ENCODE measurements at regions not wholly inside any gene's neighbourhood (a gene's known extent, or its start where the extent isn't known, plus 50 kb on each side); places are given as distances from the start of the nearest gene placed in this dataset.

DNA sequence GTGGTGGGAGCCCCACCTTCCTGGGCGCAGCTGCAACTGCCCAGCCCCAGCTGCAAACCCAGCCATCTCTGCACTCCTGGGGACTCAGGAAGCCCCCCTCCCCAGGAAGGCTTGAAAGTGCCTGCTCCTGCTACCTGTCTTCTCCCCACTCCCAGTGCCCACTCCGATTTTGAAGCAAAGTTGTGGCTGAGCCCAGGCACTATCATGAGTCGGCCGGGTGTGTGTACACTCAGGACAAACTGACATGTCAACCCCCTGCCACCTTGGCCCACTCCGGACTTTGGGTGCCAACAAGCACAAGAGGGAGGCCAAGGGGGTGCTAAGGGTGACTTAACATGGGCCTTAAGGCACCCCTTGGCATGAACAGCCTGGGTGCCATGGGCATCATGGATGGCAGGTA, 325.5 kb upstream of the PTGER4 start:
- no peak for TF ChIP-seq EP300 (IDR thresholded peaks at IDR 0.05)
- TF ChIP-seq, protein P1, sequence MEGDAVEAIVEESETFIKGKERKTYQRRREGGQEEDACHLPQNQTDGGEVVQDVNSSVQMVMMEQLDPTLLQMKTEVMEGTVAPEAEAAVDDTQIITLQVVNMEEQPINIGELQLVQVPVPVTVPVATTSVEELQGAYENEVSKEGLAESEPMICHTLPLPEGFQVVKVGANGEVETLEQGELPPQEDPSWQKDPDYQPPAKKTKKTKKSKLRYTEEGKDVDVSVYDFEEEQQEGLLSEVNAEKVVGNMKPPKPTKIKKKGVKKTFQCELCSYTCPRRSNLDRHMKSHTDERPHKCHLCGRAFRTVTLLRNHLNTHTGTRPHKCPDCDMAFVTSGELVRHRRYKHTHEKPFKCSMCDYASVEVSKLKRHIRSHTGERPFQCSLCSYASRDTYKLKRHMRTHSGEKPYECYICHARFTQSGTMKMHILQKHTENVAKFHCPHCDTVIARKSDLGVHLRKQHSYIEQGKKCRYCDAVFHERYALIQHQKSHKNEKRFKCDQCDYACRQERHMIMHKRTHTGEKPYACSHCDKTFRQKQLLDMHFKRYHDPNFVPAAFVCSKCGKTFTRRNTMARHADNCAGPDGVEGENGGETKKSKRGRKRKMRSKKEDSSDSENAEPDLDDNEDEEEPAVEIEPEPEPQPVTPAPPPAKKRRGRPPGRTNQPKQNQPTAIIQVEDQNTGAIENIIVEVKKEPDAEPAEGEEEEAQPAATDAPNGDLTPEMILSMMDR (IDR thresholded peaks at IDR 0.05): no peak
